ENCODE measurements at regions not wholly inside any gene's neighbourhood (a gene's known extent, or its start where the extent isn't known, plus 50 kb on each side); places are given as distances from the start of the nearest gene placed in this dataset.

GRCh38 chr11:119800171-119800570, 71.2 kb upstream of the NECTIN1 start:
- Mint-ChIP-seq H3K27me3 (peaks cover 60% of the 10 kb centered on the region), H3K4me1 (peaks cover 2% of the 10 kb centered on the region), H3K36me3 (ENCODE audit: low read depth) (peaks cover under 1% of the 10 kb centered on the region), H3K4me3 (no peak overlapping the region), H3K27ac (no peak overlapping the region)
- no peak for ATAC-seq
- no peak for DNase-seq
- H3K9me3 ChIP-seq (ENCODE audit: control insufficient read depth, low read length, poor library complexity, severe bottlenecking), result no peaks in the 10 kb centered on the region

DNA sequence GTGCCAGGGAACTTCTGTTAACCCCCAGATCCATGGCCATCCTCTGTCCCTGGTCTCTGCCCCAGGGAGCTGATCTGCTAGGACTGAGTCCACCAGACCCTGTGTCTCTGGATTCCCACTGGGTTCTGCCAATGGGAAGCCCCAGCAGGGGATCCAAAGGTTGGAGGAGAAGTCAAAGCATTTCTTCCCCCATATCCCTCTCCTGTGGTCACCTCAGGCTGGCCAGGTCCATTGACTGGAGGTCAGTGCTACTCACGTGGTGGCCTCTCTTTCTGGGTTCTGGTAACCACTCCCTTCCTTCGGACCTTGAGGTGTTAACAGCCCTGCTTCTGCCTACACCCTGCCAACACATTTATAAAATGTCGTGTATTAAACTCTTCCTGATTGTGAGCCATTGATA, 69.7 kb upstream of the NECTIN1 start:
- no peaks in the 10 kb centered on the region for H3K9me3 ChIP-seq (ENCODE audit: control insufficient read depth, low read length, poor library complexity, severe bottlenecking)
- H3K4me3 Mint-ChIP-seq, result no peak overlapping the region
- no peak for ATAC-seq
- no peak overlapping the region for H3K27ac Mint-ChIP-seq
- peaks cover 68% of the 10 kb centered on the region for H3K27me3 Mint-ChIP-seq
- no peak for DNase-seq
- H3K4me1 Mint-ChIP-seq, result peaks cover 2% of the 10 kb centered on the region
- peaks cover 2% of the 10 kb centered on the region for H3K36me3 Mint-ChIP-seq (ENCODE audit: low read depth)

GRCh38 chr11:119797736-119798135, 68.7 kb upstream of the NECTIN1 start:
- H3K4me1 Mint-ChIP-seq, result peaks cover 2% of the 10 kb centered on the region
- H3K4me3 Mint-ChIP-seq, result no peak overlapping the region
- no peak for DNase-seq
- peaks cover 77% of the 10 kb centered on the region for H3K27me3 Mint-ChIP-seq
- no peaks in the 10 kb centered on the region for H3K9me3 ChIP-seq (ENCODE audit: control insufficient read depth, low read length, poor library complexity, severe bottlenecking)
- H3K27ac Mint-ChIP-seq, result no peak overlapping the region
- H3K36me3 Mint-ChIP-seq (ENCODE audit: low read depth), result peaks cover 2% of the 10 kb centered on the region
- no peak for ATAC-seq

DNA sequence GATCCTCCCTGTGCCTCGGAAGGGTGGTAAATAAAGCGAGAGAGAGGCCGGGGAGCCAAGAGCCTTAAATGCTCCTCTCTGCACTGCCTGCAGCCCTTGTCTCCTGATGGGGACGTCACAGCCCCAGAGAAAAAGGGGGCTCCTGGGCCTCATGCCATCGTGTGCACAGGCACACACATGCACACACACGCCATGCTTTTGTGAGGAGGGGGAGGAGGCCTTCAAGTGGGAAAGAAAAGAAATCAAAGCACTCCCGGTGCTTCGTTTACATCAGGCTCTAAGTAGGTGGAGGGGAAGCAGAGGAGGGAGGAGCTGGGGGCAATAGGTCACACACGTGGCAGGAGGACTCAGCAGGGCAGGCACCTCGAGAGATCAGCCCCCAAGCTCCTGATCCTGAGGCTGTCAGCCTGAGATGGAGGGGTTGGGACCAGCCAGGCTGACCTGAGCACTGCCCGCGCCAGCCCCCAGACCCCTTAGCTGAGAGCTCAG, 68.2 kb upstream of the NECTIN1 start:
- no peak overlapping the region for H3K27ac Mint-ChIP-seq
- ATAC-seq (no peak), DNase-seq (no peak)
- no peaks in the 10 kb centered on the region for H3K9me3 ChIP-seq (ENCODE audit: control insufficient read depth, low read length, poor library complexity, severe bottlenecking)
- H3K4me1 Mint-ChIP-seq, result peaks cover 2% of the 10 kb centered on the region
- no peak overlapping the region for H3K4me3 Mint-ChIP-seq
- H3K27me3 Mint-ChIP-seq, result peaks cover 82% of the 10 kb centered on the region
- H3K36me3 Mint-ChIP-seq (ENCODE audit: low read depth), result peaks cover 2% of the 10 kb centered on the region

GRCh38 chr11:119796363-119797060, 67.5 kb upstream of the NECTIN1 start:
- ATAC-seq, result no peak
- no peak overlapping the region for H3K4me3 Mint-ChIP-seq
- peaks cover 2% of the 10 kb centered on the region for H3K36me3 Mint-ChIP-seq (ENCODE audit: low read depth)
- no peak for DNase-seq
- H3K9me3 ChIP-seq (ENCODE audit: control insufficient read depth, low read length, poor library complexity, severe bottlenecking), result no peaks in the 10 kb centered on the region
- peaks cover 82% of the 10 kb centered on the region for H3K27me3 Mint-ChIP-seq
- H3K4me1 Mint-ChIP-seq, result peaks cover 2% of the 10 kb centered on the region
- H3K27ac Mint-ChIP-seq, result no peak overlapping the region

DNA sequence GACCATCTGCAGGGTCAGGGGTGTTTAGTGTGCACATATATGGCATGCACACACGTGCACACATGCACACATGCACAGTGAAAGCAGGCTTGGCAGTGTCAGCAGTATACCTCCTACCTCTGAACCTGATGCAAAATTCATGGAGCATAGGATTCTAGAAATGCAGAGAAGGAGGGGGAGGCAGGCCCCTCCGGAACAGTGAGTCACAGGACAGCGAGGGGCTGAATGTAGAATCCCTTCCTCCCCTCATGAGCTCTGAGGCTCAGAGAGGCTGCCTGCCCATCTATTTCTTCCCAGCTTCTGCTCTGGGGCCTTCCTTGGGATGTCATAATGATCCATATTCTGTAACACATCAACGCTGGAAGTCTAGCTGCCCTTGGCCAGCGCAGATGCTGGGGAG, 66.7 kb upstream of the NECTIN1 start:
- DNase-seq, result no peak
- no peak overlapping the region for H3K4me3 Mint-ChIP-seq
- H3K9me3 ChIP-seq (ENCODE audit: control insufficient read depth, low read length, poor library complexity, severe bottlenecking), result no peaks in the 10 kb centered on the region
- no peak for ATAC-seq
- peaks cover 2% of the 10 kb centered on the region for H3K36me3 Mint-ChIP-seq (ENCODE audit: low read depth)
- H3K27me3 Mint-ChIP-seq, result peaks cover 84% of the 10 kb centered on the region
- H3K27ac Mint-ChIP-seq, result no peak overlapping the region
- peaks cover 2% of the 10 kb centered on the region for H3K4me1 Mint-ChIP-seq

GRCh38 chr11:119795231-119795630, 66.2 kb upstream of the NECTIN1 start:
- no peak overlapping the region for H3K27ac Mint-ChIP-seq
- H3K4me3 Mint-ChIP-seq, result no peak overlapping the region
- peaks cover 2% of the 10 kb centered on the region for H3K36me3 Mint-ChIP-seq (ENCODE audit: low read depth)
- peaks cover 2% of the 10 kb centered on the region for H3K4me1 Mint-ChIP-seq
- DNase-seq, result no peak
- ATAC-seq, result no peak
- H3K9me3 ChIP-seq (ENCODE audit: control insufficient read depth, low read length, poor library complexity, severe bottlenecking), result no peaks in the 10 kb centered on the region
- H3K27me3 Mint-ChIP-seq, result peaks cover 88% of the 10 kb centered on the region

DNA sequence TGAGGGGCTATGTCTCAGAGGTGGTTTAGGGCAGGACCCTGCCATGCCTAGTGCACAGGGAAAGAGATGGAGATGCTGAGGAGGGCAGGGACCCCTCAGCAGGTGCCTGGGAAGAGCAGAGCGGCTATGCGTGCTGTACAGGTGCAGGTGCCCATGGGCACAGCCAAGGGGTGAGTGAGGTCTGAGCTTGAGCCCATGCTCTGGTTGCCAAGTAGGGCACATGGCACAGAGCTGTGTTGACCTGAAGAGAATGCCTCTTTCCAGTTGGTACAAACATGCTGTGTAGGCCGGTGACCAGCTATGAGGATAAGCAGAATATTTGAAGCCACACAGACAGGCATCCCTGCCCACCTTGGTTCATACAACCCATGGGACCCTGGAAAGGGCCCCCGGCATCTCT, 65.8 kb upstream of the NECTIN1 start:
- peaks cover 87% of the 10 kb centered on the region for H3K27me3 Mint-ChIP-seq
- H3K36me3 Mint-ChIP-seq (ENCODE audit: low read depth), result peaks cover 2% of the 10 kb centered on the region
- ATAC-seq (no peak), DNase-seq (no peak)
- H3K9me3 ChIP-seq (ENCODE audit: control insufficient read depth, low read length, poor library complexity, severe bottlenecking), result no peaks in the 10 kb centered on the region
- H3K4me3 Mint-ChIP-seq, result no peak overlapping the region
- H3K4me1 Mint-ChIP-seq, result peaks cover 2% of the 10 kb centered on the region
- no peak overlapping the region for H3K27ac Mint-ChIP-seq

- peaks cover 2% of the 10 kb centered on the region for H3K4me1 Mint-ChIP-seq
- no peak for ATAC-seq
- H3K36me3 Mint-ChIP-seq (ENCODE audit: low read depth), result peaks cover 2% of the 10 kb centered on the region
- peaks cover 82% of the 10 kb centered on the region for H3K27me3 Mint-ChIP-seq
- no peaks in the 10 kb centered on the region for H3K9me3 ChIP-seq (ENCODE audit: control insufficient read depth, low read length, poor library complexity, severe bottlenecking)
- H3K4me3 Mint-ChIP-seq, result no peak overlapping the region
- no peak for DNase-seq
- no peak overlapping the region for H3K27ac Mint-ChIP-seq
Observed at GRCh38 chr11:119794141-119794665, 65.2 kb upstream of the NECTIN1 start.

GRCh38 chr11:119793335-119793984, 64.5 kb upstream of the NECTIN1 start:
- peaks cover 2% of the 10 kb centered on the region for H3K36me3 Mint-ChIP-seq (ENCODE audit: low read depth)
- no peaks in the 10 kb centered on the region for H3K9me3 ChIP-seq (ENCODE audit: control insufficient read depth, low read length, poor library complexity, severe bottlenecking)
- peaks cover 80% of the 10 kb centered on the region for H3K27me3 Mint-ChIP-seq
- H3K4me3 Mint-ChIP-seq, result no peak overlapping the region
- DNase-seq, result no peak
- no peak overlapping the region for H3K27ac Mint-ChIP-seq
- peaks cover 2% of the 10 kb centered on the region for H3K4me1 Mint-ChIP-seq
- ATAC-seq, result no peak

DNA sequence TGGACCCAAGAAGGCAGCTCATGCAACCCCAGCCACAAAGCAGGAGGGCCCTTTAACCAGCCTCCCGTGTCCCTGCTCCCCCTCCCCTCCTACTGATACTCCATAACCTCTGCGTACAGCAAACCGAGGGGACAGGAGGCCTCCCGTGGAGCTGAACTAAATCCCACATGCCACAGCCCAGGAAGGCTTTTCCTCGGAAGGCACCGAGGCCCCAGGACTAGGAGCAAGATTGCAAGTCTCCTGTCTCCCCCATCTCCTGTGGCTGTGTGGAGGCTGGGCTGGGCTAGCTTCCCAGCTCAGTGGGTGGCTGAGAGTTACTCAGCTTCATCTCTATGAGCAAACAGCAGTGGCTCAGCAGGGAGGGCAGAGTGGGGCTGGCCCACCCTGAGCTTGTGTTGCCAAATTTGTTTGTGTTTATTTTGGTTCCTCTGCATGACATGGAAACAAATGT, 62.7 kb upstream of the NECTIN1 start:
- no peak for DNase-seq
- peaks cover 80% of the 10 kb centered on the region for H3K27me3 Mint-ChIP-seq
- peaks cover 2% of the 10 kb centered on the region for H3K36me3 Mint-ChIP-seq (ENCODE audit: low read depth)
- H3K9me3 ChIP-seq (ENCODE audit: control insufficient read depth, low read length, poor library complexity, severe bottlenecking), result no peaks in the 10 kb centered on the region
- H3K4me3 Mint-ChIP-seq, result no peak overlapping the region
- ATAC-seq, result no peak
- no peaks in the 10 kb centered on the region for H3K4me1 Mint-ChIP-seq
- no peak overlapping the region for H3K27ac Mint-ChIP-seq

GRCh38 chr11:119791047-119791446, 62.0 kb upstream of the NECTIN1 start:
- no peak overlapping the region for H3K27ac Mint-ChIP-seq
- H3K9me3 ChIP-seq (ENCODE audit: control insufficient read depth, low read length, poor library complexity, severe bottlenecking), result no peaks in the 10 kb centered on the region
- H3K27me3 Mint-ChIP-seq, result peaks cover 73% of the 10 kb centered on the region
- H3K4me1 Mint-ChIP-seq, result no peaks in the 10 kb centered on the region
- H3K36me3 Mint-ChIP-seq (ENCODE audit: low read depth), result peaks cover 2% of the 10 kb centered on the region
- no peak overlapping the region for H3K4me3 Mint-ChIP-seq
- ATAC-seq, result no peak
- DNase-seq, result no peak

GRCh38 chr11:119790476-119790875, 61.5 kb upstream of the NECTIN1 start:
- DNase-seq, result no peak

More at GRCh38 chr11:119790476-119790875, 61.5 kb upstream of the NECTIN1 start:
- H3K4me3 Mint-ChIP-seq, result no peak overlapping the region
- H3K36me3 Mint-ChIP-seq (ENCODE audit: low read depth), result peaks cover 2% of the 10 kb centered on the region
- no peaks in the 10 kb centered on the region for H3K4me1 Mint-ChIP-seq
- H3K27me3 Mint-ChIP-seq, result peaks cover 69% of the 10 kb centered on the region
- H3K9me3 ChIP-seq (ENCODE audit: control insufficient read depth, low read length, poor library complexity, severe bottlenecking), result no peaks in the 10 kb centered on the region
- no peak overlapping the region for H3K27ac Mint-ChIP-seq
- ATAC-seq, result no peak

Measured in T-helper 17 cell (primary cell).